Endothelial cell of umbilical vein (primary cell): ENCODE measurements at regions not wholly inside any gene's neighbourhood (a gene's known extent, or its start where the extent isn't known, plus 50 kb on each side); places are given as distances from the start of the nearest gene placed in this dataset.

Experiments used
- BruUV-seq: library from RNA; stranded (reverse); fragments of 400-500 nt; replicated peaks from 2 replicates; lab custom pipeline; 2021; lab: Mats Ljungman, UMichigan
- CTCF ChIA-PET: fragments of 300-600, 350-600 bp; sonication (Branson Sonifier 250); formaldehyde crosslinking; loops from one replicate; lab custom pipeline; 2021; ENCODE audit warnings: antibody characterized with exemption, inconsistent platforms; lab: Charles Lee
- POLR2A ChIA-PET: fragments of 300-600, 350-600 bp; sonication (Branson Sonifier 250); formaldehyde crosslinking; loops from one replicate; lab custom pipeline; 2021; ENCODE audit warnings: antibody characterized with exemption, inconsistent platforms; lab: Charles Lee
- DNase-seq: peaks from one replicate; pipeline ENCODE4 v3.0.0-alpha.2; 2011; ENCODE audit warnings: low read depth, low spot score
- FAIRE-seq: peaks from 2 replicates; lab custom pipeline; 2011; peaks lifted over from hg19 to GRCh38; lab: Jason Lieb, UNC
- H2AFZ ChIP-seq: 2 replicates; pipeline ENCODE4 v1.6.0; 2012; ENCODE audit warnings: low read depth, low read length, control low read depth, inconsistent platforms
- H3K27ac ChIP-seq: 2 replicates; pipeline ENCODE4 v1.5.1; 2011; ENCODE audit warnings: low read depth, mild to moderate bottlenecking, control low read depth, low read length, moderate library complexity; ENCODE audit not compliant: insufficient read depth
- H3K27me3 ChIP-seq, 2 experiments: 2 replicates each; pipeline versions ENCODE4 v1.6.0 to v1.6.1; 2011; ENCODE audit warnings: low read length in 2 of 2, mixed read lengths in 1 of 2; ENCODE audit not compliant: control insufficient read depth in 2 of 2, insufficient read depth in 2 of 2
- H3K36me3 ChIP-seq, 2 experiments: 2 replicates in 1 of 2; 3 replicates in 1 of 2; pipeline ENCODE4 v1.5.1; 2011; ENCODE audit warnings: low read length in 2 of 2, mild to moderate bottlenecking in 1 of 2, moderate library complexity in 1 of 2; ENCODE audit not compliant: control insufficient read depth in 2 of 2, insufficient read depth in 2 of 2; ENCODE audit errors: extremely low read depth in 1 of 2
- H3K4me1 ChIP-seq: 3 replicates; pipeline ENCODE4 v1.5.1; 2011; ENCODE audit warnings: mild to moderate bottlenecking, low read length; ENCODE audit not compliant: control insufficient read depth, insufficient read depth; ENCODE audit errors: extremely low read depth
- H3K4me2 ChIP-seq: 2 replicates; pipeline ENCODE4 v1.6.1; 2011; ENCODE audit warnings: low read length, control low read depth, mixed read lengths; ENCODE audit not compliant: insufficient read depth
- H3K4me3 ChIP-seq, 3 experiments: fragments of 200-600 bp in 1 of 3; sonication (generic), shearing (Covaris generic) in 1 of 3; replicated peaks in 1 of 3; 2 replicates each; pipeline ENCODE4 v1.5.1; 2011 to 2016; ENCODE audit warnings: control low read depth in 3 of 3, low read length in 3 of 3, mild to moderate bottlenecking in 2 of 3, inconsistent platforms in 1 of 3, low read depth in 1 of 3, moderate library complexity in 1 of 3; ENCODE audit not compliant: insufficient read depth in 1 of 3
- H3K79me2 ChIP-seq: 2 replicates; pipeline ENCODE4 v1.6.0; 2012; ENCODE audit warnings: low read length, inconsistent platforms; ENCODE audit not compliant: control insufficient read depth, insufficient read depth
- H3K9ac ChIP-seq: replicated peaks from 2 replicates; pipeline ENCODE3; 2011; ENCODE audit warnings: low read length, control low read depth; ENCODE audit not compliant: insufficient read depth; ENCODE audit errors: extremely low read depth
- H3K9me1 ChIP-seq: replicated peaks from 3 replicates; pipeline ENCODE4 v1.6.0; 2011; ENCODE audit warnings: mild to moderate bottlenecking, low read length; ENCODE audit not compliant: control insufficient read depth, insufficient read depth; ENCODE audit errors: extremely low read depth
- H3K9me3 ChIP-seq: replicated peaks from 2 replicates; pipeline ENCODE4 v1.5.1; 2012; ENCODE audit warnings: low read length, inconsistent platforms; ENCODE audit not compliant: control insufficient read depth, insufficient read depth
- H4K20me1 ChIP-seq: replicated peaks from 2 replicates; pipeline ENCODE3; 2011; ENCODE audit warnings: mild to moderate bottlenecking, low read length; ENCODE audit not compliant: control insufficient read depth, insufficient read depth; ENCODE audit errors: extremely low read depth
- EZH2 ChIP-seq: IDR thresholded peaks from 2 replicates; pipeline ENCODE4 v1.6.1; 2012; ENCODE audit warnings: borderline replicate concordance, low read depth, mild to moderate bottlenecking, moderate library complexity, low read length, inconsistent platforms; ENCODE audit not compliant: severe bottlenecking
- FOS ChIP-seq: IDR thresholded peaks from 2 replicates; pipeline ENCODE4 v1.6.1; 2011; ENCODE audit warnings: mild to moderate bottlenecking, low read length, moderate library complexity, borderline replicate concordance; ENCODE audit not compliant: insufficient read depth
- GATA2 ChIP-seq: IDR thresholded peaks from 2 replicates; pipeline ENCODE4 v1.7.0; 2011; ENCODE audit warnings: low read depth, mild to moderate bottlenecking, moderate library complexity, mixed read lengths, low read length; ENCODE audit not compliant: insufficient read length, insufficient read depth
- JUN ChIP-seq: IDR thresholded peaks from 2 replicates; pipeline ENCODE4 v1.6.1; 2011; ENCODE audit warnings: borderline replicate concordance, low read depth; ENCODE audit not compliant: insufficient read length, insufficient read depth
- MYC ChIP-seq: IDR thresholded peaks from one replicate; pipeline ENCODE4 v1.6.1; 2011; ENCODE audit warnings: mild to moderate bottlenecking, low read depth, low read length
- POLR2A ChIP-seq: IDR thresholded peaks from 2 replicates; pipeline ENCODE4 v1.6.1; 2012; ENCODE audit warnings: low read depth, mild to moderate bottlenecking, control low read depth, low read length
- POLR2AphosphoS5 ChIP-seq: IDR thresholded peaks from 2 replicates; pipeline ENCODE4 v1.6.1; 2012; ENCODE audit warnings: low read depth, mild to moderate bottlenecking, control low read depth, low read length, moderate library complexity; ENCODE audit not compliant: insufficient read depth
- dilution Hi-C: fragments of 300-500 bp; cut with MboI; formaldehyde crosslinking; loops from one replicate; pipeline ENCODE4 v1.15.0; 2019; ENCODE audit warnings: low sequenced_read_pairs; ENCODE audit not compliant: extremely low pct_ligation_motif_present
- intact Hi-C: fragments of 100-400 bp; cut with micrococcal nuclease; formaldehyde crosslinking; loops from one replicate; pipeline ENCODE4 v1.10.0; 2022
- TF ChIP-seq, protein P1 (sequence below), 2 donors: IDR thresholded peaks; 1 replicate in 1 of 2; 2 replicates in 1 of 2; pipeline ENCODE4 v1.5.1; 2011; ENCODE audit warnings: low read length in 2 of 2, mild to moderate bottlenecking in 2 of 2, moderate library complexity in 2 of 2, control low read depth in 1 of 2, inconsistent platforms in 1 of 2, low read depth in 1 of 2; ENCODE audit not compliant: insufficient read depth in 1 of 2; ENCODE audit errors: extremely low read depth in 1 of 2
- TF ChIP-seq, protein P2 (sequence below): IDR thresholded peaks from 2 replicates; pipeline ENCODE4 v1.6.1; 2011; ENCODE audit not compliant: insufficient read depth, insufficient read length

DNA sequence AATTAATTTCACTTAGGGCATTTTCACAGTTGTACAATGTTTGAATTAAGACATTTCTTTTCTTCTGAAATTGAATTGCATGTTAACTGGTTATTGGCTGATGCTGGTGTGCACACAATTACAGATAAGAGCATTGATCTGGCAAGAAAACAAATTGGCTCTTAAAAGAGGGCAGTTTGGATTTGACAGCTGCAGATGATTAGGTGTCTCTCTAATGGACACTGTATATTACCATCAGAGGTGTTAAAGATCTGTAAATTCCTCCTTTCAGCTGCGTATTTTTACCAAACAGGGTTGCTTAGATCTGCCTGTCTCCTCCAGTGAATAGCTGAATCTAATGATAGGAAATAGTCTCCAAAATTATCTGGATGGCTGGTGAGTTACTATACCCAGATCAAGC, 198.5 kb downstream of the BLID start:
- no peaks in the 10 kb centered on the region for H3K4me1 ChIP-seq
- H3K9me1 ChIP-seq, result no peaks in the 10 kb centered on the region
- H3K36me3 ChIP-seq, result no peaks in the 10 kb centered on the region
- H3K4me3 ChIP-seq, result no peak overlapping the region
- ChIA-PET CTCF (no interaction called here), POLR2A (no interaction called here)
- H3K27ac ChIP-seq, result no peak overlapping the region
- intact Hi-C loops (no loop called here), dilution Hi-C loops (no loop called here)
- BruUV-seq, result no TSS peak
- FAIRE-seq (no peak), DNase-seq (no peak)
- no peaks in the 10 kb centered on the region for H3K79me2 ChIP-seq
- no peak overlapping the region for H3K4me2 ChIP-seq
- H2AFZ ChIP-seq, result no peak overlapping the region
- no peak overlapping the region for H3K9ac ChIP-seq
- H4K20me1 ChIP-seq, result no peaks in the 10 kb centered on the region
- no peaks in the 10 kb centered on the region for H3K9me3 ChIP-seq
- peaks cover 0 to 5% of the 10 kb centered on the region in 2 experiments for H3K27me3 ChIP-seq
- TF ChIP-seq POLR2AphosphoS5 (no peak), JUN (no peak), EZH2 (no peak), FOS (no peak), MYC (no peak), GATA2 (no peak), POLR2A (no peak)
- TF ChIP-seq, protein P1, sequence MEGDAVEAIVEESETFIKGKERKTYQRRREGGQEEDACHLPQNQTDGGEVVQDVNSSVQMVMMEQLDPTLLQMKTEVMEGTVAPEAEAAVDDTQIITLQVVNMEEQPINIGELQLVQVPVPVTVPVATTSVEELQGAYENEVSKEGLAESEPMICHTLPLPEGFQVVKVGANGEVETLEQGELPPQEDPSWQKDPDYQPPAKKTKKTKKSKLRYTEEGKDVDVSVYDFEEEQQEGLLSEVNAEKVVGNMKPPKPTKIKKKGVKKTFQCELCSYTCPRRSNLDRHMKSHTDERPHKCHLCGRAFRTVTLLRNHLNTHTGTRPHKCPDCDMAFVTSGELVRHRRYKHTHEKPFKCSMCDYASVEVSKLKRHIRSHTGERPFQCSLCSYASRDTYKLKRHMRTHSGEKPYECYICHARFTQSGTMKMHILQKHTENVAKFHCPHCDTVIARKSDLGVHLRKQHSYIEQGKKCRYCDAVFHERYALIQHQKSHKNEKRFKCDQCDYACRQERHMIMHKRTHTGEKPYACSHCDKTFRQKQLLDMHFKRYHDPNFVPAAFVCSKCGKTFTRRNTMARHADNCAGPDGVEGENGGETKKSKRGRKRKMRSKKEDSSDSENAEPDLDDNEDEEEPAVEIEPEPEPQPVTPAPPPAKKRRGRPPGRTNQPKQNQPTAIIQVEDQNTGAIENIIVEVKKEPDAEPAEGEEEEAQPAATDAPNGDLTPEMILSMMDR (IDR thresholded peaks at IDR 0.05; ENCODE audit: extremely low read depth in 1 of 2, insufficient read depth in 1 of 2, low read depth in 1 of 2, low read length in 2 of 2), result no peak
- TF ChIP-seq, protein P2, sequence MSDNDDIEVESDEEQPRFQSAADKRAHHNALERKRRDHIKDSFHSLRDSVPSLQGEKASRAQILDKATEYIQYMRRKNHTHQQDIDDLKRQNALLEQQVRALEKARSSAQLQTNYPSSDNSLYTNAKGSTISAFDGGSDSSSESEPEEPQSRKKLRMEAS, result no peak
